Adrenal gland (tissue), 5 donors: ENCODE measurements at regions not wholly inside any gene's neighbourhood (a gene's known extent, or its start where the extent isn't known, plus 50 kb on each side); places are given as distances from the start of the nearest gene placed in this dataset.

Experiments
- POLR2A ChIP-seq, 2 donors: fragments of 450-650 bp; IDR thresholded peaks; one replicate each; pipeline ENCODE4 v1.6.1; 2017; ENCODE audit warnings: antibody characterized with exemption in 2 of 2, mild to moderate bottlenecking in 2 of 2, moderate library complexity in 1 of 2
- TF ChIP-seq, protein P1 (sequence below), 6 experiments: fragments of 450-650 bp in 4 of 6; fragments of 200-600 bp in 2 of 6; sonication (generic) in 1 of 6; IDR thresholded peaks; 1 replicate in 5 of 6; 2 replicates in 1 of 6; pipeline versions ENCODE4 v1.5.1 to v1.8.0; 2016 to 2021; ENCODE audit warnings: antibody characterized with exemption in 6 of 6, mild to moderate bottlenecking in 2 of 6, moderate library complexity in 1 of 6
- donor health status: DM: no; HTN: no; CAD: no.

DNA sequence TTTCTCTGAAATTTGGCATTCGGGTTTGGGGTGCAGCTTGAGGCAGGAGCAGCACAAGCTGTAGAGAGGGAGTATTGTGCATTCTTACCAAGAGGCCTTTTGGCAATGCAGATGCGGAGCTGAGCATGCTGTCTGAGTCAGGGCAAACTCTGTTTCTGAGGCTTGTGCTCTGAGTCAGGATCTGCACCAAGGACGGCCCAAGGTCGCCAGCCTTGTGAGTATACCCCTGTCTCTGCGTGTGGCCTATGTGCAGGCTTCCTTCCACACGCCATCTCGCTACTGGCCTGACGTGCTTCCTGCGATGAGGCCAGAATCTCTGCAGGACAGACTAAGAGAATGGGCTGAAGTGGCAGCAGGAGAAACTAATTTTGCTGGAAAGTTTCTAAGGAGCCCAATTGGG is 83.8 kb upstream of the ROPN1 start:
- peak in 1 of 2 donors; percentile 31 for TF ChIP-seq POLR2A (IDR thresholded peaks at IDR 0.05)
- TF ChIP-seq, protein P1, sequence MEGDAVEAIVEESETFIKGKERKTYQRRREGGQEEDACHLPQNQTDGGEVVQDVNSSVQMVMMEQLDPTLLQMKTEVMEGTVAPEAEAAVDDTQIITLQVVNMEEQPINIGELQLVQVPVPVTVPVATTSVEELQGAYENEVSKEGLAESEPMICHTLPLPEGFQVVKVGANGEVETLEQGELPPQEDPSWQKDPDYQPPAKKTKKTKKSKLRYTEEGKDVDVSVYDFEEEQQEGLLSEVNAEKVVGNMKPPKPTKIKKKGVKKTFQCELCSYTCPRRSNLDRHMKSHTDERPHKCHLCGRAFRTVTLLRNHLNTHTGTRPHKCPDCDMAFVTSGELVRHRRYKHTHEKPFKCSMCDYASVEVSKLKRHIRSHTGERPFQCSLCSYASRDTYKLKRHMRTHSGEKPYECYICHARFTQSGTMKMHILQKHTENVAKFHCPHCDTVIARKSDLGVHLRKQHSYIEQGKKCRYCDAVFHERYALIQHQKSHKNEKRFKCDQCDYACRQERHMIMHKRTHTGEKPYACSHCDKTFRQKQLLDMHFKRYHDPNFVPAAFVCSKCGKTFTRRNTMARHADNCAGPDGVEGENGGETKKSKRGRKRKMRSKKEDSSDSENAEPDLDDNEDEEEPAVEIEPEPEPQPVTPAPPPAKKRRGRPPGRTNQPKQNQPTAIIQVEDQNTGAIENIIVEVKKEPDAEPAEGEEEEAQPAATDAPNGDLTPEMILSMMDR (IDR thresholded peaks at IDR 0.05): no peak
